ENCODE measurements at regions not wholly inside any gene's neighbourhood (a gene's known extent, or its start where the extent isn't known, plus 50 kb on each side); places are given as distances from the start of the nearest gene placed in this dataset.

GRCh38 chr3:70789878-70790277 is 477.4 kb upstream of the MDFIC2 start:
- H3K27ac Mint-ChIP-seq: no peak overlapping the region
- no peak overlapping the region for H3K4me3 Mint-ChIP-seq
- peaks cover 10% of the 10 kb centered on the region for H3K27me3 Mint-ChIP-seq
- H3K9me3 Mint-ChIP-seq: peaks cover 4% of the 10 kb centered on the region
- H3K36me3 Mint-ChIP-seq (ENCODE audit: low read depth): no peaks in the 10 kb centered on the region
- no peaks in the 10 kb centered on the region for H3K4me1 Mint-ChIP-seq (ENCODE audit: low read depth)

- Mint-ChIP-seq H3K27me3 (peaks cover 10% of the 10 kb centered on the region), H3K9me3 (peaks cover 9% of the 10 kb centered on the region), H3K36me3 (ENCODE audit: low read depth) (no peaks in the 10 kb centered on the region), H3K4me1 (ENCODE audit: low read depth) (no peaks in the 10 kb centered on the region), H3K4me3 (no peak overlapping the region), H3K27ac (no peak overlapping the region)
Measured at GRCh38 chr3:70780790-70781189, 468.4 kb upstream of the MDFIC2 start.

- Mint-ChIP-seq H3K27ac (no peak overlapping the region), H3K27me3 (peaks cover 18% of the 10 kb centered on the region), H3K4me3 (no peak overlapping the region), H3K9me3 (peaks cover 9% of the 10 kb centered on the region), H3K36me3 (ENCODE audit: low read depth) (no peaks in the 10 kb centered on the region), H3K4me1 (ENCODE audit: low read depth) (no peaks in the 10 kb centered on the region)
Measured at GRCh38 chr3:70779296-70779695, 466.9 kb upstream of the MDFIC2 start.

- H3K4me3 Mint-ChIP-seq: no peak overlapping the region
- peaks cover 8% of the 10 kb centered on the region for H3K4me1 Mint-ChIP-seq (ENCODE audit: low read depth)
- H3K36me3 Mint-ChIP-seq (ENCODE audit: low read depth): no peaks in the 10 kb centered on the region
- H3K27me3 Mint-ChIP-seq: peaks cover 28% of the 10 kb centered on the region
- H3K27ac Mint-ChIP-seq: no peak overlapping the region
- H3K9me3 Mint-ChIP-seq: peaks cover 9% of the 10 kb centered on the region
Measured at GRCh38 chr3:70776081-70776480, 463.6 kb upstream of the MDFIC2 start.

GRCh38 chr3:70775257-70775656 is 462.8 kb upstream of the MDFIC2 start:
- peaks cover 8% of the 10 kb centered on the region for H3K4me1 Mint-ChIP-seq (ENCODE audit: low read depth)
- no peaks in the 10 kb centered on the region for H3K36me3 Mint-ChIP-seq (ENCODE audit: low read depth)
- H3K9me3 Mint-ChIP-seq: peaks cover 9% of the 10 kb centered on the region
- peaks cover 35% of the 10 kb centered on the region for H3K27me3 Mint-ChIP-seq
- H3K27ac Mint-ChIP-seq: no peak overlapping the region
- H3K4me3 Mint-ChIP-seq: no peak overlapping the region

- H3K36me3 Mint-ChIP-seq (ENCODE audit: low read depth): peaks cover 3% of the 10 kb centered on the region
- H3K9me3 Mint-ChIP-seq: peaks cover 9% of the 10 kb centered on the region
- peaks cover 8% of the 10 kb centered on the region for H3K4me1 Mint-ChIP-seq (ENCODE audit: low read depth)
- H3K27me3 Mint-ChIP-seq: peaks cover 41% of the 10 kb centered on the region
- no peak overlapping the region for H3K27ac Mint-ChIP-seq
- H3K4me3 Mint-ChIP-seq: no peak overlapping the region
Measured at GRCh38 chr3:70774641-70775040, 462.2 kb upstream of the MDFIC2 start.

- H3K9me3 Mint-ChIP-seq: no peaks in the 10 kb centered on the region
- no peak overlapping the region for H3K27ac Mint-ChIP-seq
- H3K4me3 Mint-ChIP-seq: no peak overlapping the region
- peaks cover 5% of the 10 kb centered on the region for H3K36me3 Mint-ChIP-seq (ENCODE audit: low read depth)
- H3K27me3 Mint-ChIP-seq: peaks cover 52% of the 10 kb centered on the region
- peaks cover 8% of the 10 kb centered on the region for H3K4me1 Mint-ChIP-seq (ENCODE audit: low read depth)
Measured at GRCh38 chr3:70771426-70772147, 459.1 kb upstream of the MDFIC2 start.

GRCh38 chr3:70770650-70771049 is 458.2 kb upstream of the MDFIC2 start:
- Mint-ChIP-seq H3K9me3 (no peaks in the 10 kb centered on the region), H3K27ac (no peak overlapping the region)

GRCh38 chr3:70766301-70766700 is 453.9 kb upstream of the MDFIC2 start:
- no peak overlapping the region for H3K27ac Mint-ChIP-seq
- H3K27me3 Mint-ChIP-seq: peaks cover 35% of the 10 kb centered on the region
- H3K4me3 Mint-ChIP-seq: no peak overlapping the region
- H3K9me3 Mint-ChIP-seq: no peaks in the 10 kb centered on the region
- peaks cover 2% of the 10 kb centered on the region for H3K4me1 Mint-ChIP-seq (ENCODE audit: low read depth)
- peaks cover 5% of the 10 kb centered on the region for H3K36me3 Mint-ChIP-seq (ENCODE audit: low read depth)

More at GRCh38 chr3:70770650-70771049, 458.2 kb upstream of the MDFIC2 start:
- Mint-ChIP-seq H3K27me3 (peaks cover 50% of the 10 kb centered on the region), H3K4me3 (no peak overlapping the region), H3K4me1 (ENCODE audit: low read depth) (peaks cover 8% of the 10 kb centered on the region), H3K36me3 (ENCODE audit: low read depth) (peaks cover 5% of the 10 kb centered on the region)

GRCh38 chr3:70763894-70764293 is 451.5 kb upstream of the MDFIC2 start:
- Mint-ChIP-seq H3K4me1 (ENCODE audit: low read depth) (no peaks in the 10 kb centered on the region), H3K9me3 (no peaks in the 10 kb centered on the region)

GRCh38 chr3:70757658-70758057 is 445.2 kb upstream of the MDFIC2 start:
- no peaks in the 10 kb centered on the region for H3K27me3 Mint-ChIP-seq
- no peaks in the 10 kb centered on the region for H3K36me3 Mint-ChIP-seq (ENCODE audit: low read depth)
- no peaks in the 10 kb centered on the region for H3K4me1 Mint-ChIP-seq (ENCODE audit: low read depth)
- H3K27ac Mint-ChIP-seq: no peak overlapping the region
- no peaks in the 10 kb centered on the region for H3K9me3 Mint-ChIP-seq
- no peak overlapping the region for H3K4me3 Mint-ChIP-seq

More at GRCh38 chr3:70763894-70764293, 451.5 kb upstream of the MDFIC2 start:
- Mint-ChIP-seq H3K36me3 (ENCODE audit: low read depth) (no peaks in the 10 kb centered on the region), H3K27me3 (peaks cover 15% of the 10 kb centered on the region), H3K27ac (no peak overlapping the region), H3K4me3 (no peak overlapping the region)

- Mint-ChIP-seq H3K36me3 (ENCODE audit: low read depth) (no peaks in the 10 kb centered on the region), H3K27ac (no peak overlapping the region), H3K9me3 (no peaks in the 10 kb centered on the region), H3K27me3 (no peaks in the 10 kb centered on the region), H3K4me3 (no peak overlapping the region), H3K4me1 (ENCODE audit: low read depth) (no peaks in the 10 kb centered on the region)
Measured at GRCh38 chr3:70755526-70755925, 443.1 kb upstream of the MDFIC2 start.

- H3K27ac Mint-ChIP-seq: no peak overlapping the region
- H3K4me1 Mint-ChIP-seq (ENCODE audit: low read depth): no peaks in the 10 kb centered on the region
- H3K27me3 Mint-ChIP-seq: peaks cover 6% of the 10 kb centered on the region
- no peaks in the 10 kb centered on the region for H3K9me3 Mint-ChIP-seq
- H3K36me3 Mint-ChIP-seq (ENCODE audit: low read depth): no peaks in the 10 kb centered on the region
- H3K4me3 Mint-ChIP-seq: no peak overlapping the region
Measured at GRCh38 chr3:70754314-70754713, 441.9 kb upstream of the MDFIC2 start.

GRCh38 chr3:70753572-70753971 is 441.1 kb upstream of the MDFIC2 start:
- no peaks in the 10 kb centered on the region for H3K4me1 Mint-ChIP-seq (ENCODE audit: low read depth)
- H3K27me3 Mint-ChIP-seq: peaks cover 12% of the 10 kb centered on the region
- H3K4me3 Mint-ChIP-seq: no peak overlapping the region
- no peaks in the 10 kb centered on the region for H3K9me3 Mint-ChIP-seq
- no peak overlapping the region for H3K27ac Mint-ChIP-seq
- no peaks in the 10 kb centered on the region for H3K36me3 Mint-ChIP-seq (ENCODE audit: low read depth)

- H3K27ac Mint-ChIP-seq: no peak overlapping the region
- no peaks in the 10 kb centered on the region for H3K36me3 Mint-ChIP-seq (ENCODE audit: low read depth)
- H3K4me1 Mint-ChIP-seq (ENCODE audit: low read depth): no peaks in the 10 kb centered on the region
- H3K27me3 Mint-ChIP-seq: peaks cover 19% of the 10 kb centered on the region
- no peaks in the 10 kb centered on the region for H3K9me3 Mint-ChIP-seq
- no peak overlapping the region for H3K4me3 Mint-ChIP-seq
Measured at GRCh38 chr3:70752051-70752450, 439.6 kb upstream of the MDFIC2 start.

GRCh38 chr3:70749122-70749521 is 436.7 kb upstream of the MDFIC2 start:
- H3K4me1 Mint-ChIP-seq (ENCODE audit: low read depth): no peaks in the 10 kb centered on the region
- no peaks in the 10 kb centered on the region for H3K9me3 Mint-ChIP-seq
- H3K27ac Mint-ChIP-seq: no peak overlapping the region
- H3K36me3 Mint-ChIP-seq (ENCODE audit: low read depth): no peaks in the 10 kb centered on the region
- H3K27me3 Mint-ChIP-seq: peaks cover 32% of the 10 kb centered on the region
- no peak overlapping the region for H3K4me3 Mint-ChIP-seq

Data from stimulated activated naive CD8-positive, alpha-beta T cell treated with anti-CD3 and anti-CD28 coated beads, Interleukin-15, Interleukin-2, amounts not matched to agents 100 ng/mL and 50 ng/mL, for 24 hours (primary cell).